ENCODE measurements at regions not wholly inside any gene's neighbourhood (a gene's known extent, or its start where the extent isn't known, plus 50 kb on each side); places are given as distances from the start of the nearest gene placed in this dataset.

DNA sequence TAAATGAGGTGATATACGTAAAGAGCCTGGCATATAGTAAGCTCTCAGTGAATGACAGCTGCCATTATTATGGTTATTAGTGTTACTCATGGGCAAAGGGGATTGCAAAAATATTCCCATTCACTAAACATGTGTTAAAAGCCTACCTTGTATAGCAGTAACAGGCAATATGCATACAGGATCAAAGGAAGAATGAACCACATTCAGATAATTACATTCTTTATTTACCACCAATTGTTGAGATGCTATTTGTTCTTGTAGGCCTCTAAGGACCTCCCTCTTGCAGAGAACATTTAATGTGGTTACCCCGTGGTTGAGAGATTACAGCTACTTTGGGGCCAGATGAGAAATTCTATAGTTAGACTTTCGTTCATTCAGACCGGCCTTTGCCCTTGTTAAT, 82.7 kb upstream of the DRD2 start:
- Histone ChIP-seq H3K27me3 (ENCODE audit: control insufficient read depth, insufficient read depth, low read length) (no peaks in the 10 kb centered on the region), H3K36me3 (ENCODE audit: control insufficient read depth, insufficient read depth, low read length) (no peaks in the 10 kb centered on the region), H3K4me1 (ENCODE audit: control insufficient read depth, insufficient read depth, low read length) (peaks cover 12% of the 10 kb centered on the region), H3K4me3 (ENCODE audit: low read depth in 2 of 2, low read length in 2 of 2) (no peak overlapping the region), H3K9me3 (ENCODE audit: control insufficient read depth, insufficient read depth, low read depth, low read length) (no peaks in the 10 kb centered on the region), H3K27ac (ENCODE audit: low read length) (no peak overlapping the region)
- intact Hi-C loops (cut with micrococcal nuclease; ENCODE audit: unreplicated experiment) (no loop called here), in situ Hi-C loops (cut with HindIII; ENCODE audit: low pct_unique_long_range_greater_than_20kb, low sequenced_read_pairs) (no loop called here)
- ChIA-PET CTCF (no interaction called here), POLR2A (no interaction called here)
- ATAC-seq (no peak), DNase-seq (ENCODE audit: low read depth, low spot score) (no peak)
- BruUV-seq (replicated peaks): no TSS peak
- TF ChIP-seq, protein P1, sequence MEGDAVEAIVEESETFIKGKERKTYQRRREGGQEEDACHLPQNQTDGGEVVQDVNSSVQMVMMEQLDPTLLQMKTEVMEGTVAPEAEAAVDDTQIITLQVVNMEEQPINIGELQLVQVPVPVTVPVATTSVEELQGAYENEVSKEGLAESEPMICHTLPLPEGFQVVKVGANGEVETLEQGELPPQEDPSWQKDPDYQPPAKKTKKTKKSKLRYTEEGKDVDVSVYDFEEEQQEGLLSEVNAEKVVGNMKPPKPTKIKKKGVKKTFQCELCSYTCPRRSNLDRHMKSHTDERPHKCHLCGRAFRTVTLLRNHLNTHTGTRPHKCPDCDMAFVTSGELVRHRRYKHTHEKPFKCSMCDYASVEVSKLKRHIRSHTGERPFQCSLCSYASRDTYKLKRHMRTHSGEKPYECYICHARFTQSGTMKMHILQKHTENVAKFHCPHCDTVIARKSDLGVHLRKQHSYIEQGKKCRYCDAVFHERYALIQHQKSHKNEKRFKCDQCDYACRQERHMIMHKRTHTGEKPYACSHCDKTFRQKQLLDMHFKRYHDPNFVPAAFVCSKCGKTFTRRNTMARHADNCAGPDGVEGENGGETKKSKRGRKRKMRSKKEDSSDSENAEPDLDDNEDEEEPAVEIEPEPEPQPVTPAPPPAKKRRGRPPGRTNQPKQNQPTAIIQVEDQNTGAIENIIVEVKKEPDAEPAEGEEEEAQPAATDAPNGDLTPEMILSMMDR (IDR thresholded peaks at IDR 0.05): no peak
- TF ChIP-seq TCF7L2 (IDR thresholded peaks at IDR 0.05; ENCODE audit: low read depth, low read length) (no peak), SIN3A (IDR thresholded peaks at IDR 0.05; ENCODE audit: borderline replicate concordance, insufficient read depth, low read depth, low read length) (no peak), POLR2AphosphoS5 (IDR thresholded peaks at IDR 0.05; ENCODE audit: low read depth, low read length) (no peak)
- TF ChIP-seq, protein P2, sequence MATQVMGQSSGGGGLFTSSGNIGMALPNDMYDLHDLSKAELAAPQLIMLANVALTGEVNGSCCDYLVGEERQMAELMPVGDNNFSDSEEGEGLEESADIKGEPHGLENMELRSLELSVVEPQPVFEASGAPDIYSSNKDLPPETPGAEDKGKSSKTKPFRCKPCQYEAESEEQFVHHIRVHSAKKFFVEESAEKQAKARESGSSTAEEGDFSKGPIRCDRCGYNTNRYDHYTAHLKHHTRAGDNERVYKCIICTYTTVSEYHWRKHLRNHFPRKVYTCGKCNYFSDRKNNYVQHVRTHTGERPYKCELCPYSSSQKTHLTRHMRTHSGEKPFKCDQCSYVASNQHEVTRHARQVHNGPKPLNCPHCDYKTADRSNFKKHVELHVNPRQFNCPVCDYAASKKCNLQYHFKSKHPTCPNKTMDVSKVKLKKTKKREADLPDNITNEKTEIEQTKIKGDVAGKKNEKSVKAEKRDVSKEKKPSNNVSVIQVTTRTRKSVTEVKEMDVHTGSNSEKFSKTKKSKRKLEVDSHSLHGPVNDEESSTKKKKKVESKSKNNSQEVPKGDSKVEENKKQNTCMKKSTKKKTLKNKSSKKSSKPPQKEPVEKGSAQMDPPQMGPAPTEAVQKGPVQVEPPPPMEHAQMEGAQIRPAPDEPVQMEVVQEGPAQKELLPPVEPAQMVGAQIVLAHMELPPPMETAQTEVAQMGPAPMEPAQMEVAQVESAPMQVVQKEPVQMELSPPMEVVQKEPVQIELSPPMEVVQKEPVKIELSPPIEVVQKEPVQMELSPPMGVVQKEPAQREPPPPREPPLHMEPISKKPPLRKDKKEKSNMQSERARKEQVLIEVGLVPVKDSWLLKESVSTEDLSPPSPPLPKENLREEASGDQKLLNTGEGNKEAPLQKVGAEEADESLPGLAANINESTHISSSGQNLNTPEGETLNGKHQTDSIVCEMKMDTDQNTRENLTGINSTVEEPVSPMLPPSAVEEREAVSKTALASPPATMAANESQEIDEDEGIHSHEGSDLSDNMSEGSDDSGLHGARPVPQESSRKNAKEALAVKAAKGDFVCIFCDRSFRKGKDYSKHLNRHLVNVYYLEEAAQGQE (IDR thresholded peaks at IDR 0.05; ENCODE audit: insufficient read depth in 1 of 2, low read depth in 2 of 2, low read length in 1 of 2): no peak

DNA sequence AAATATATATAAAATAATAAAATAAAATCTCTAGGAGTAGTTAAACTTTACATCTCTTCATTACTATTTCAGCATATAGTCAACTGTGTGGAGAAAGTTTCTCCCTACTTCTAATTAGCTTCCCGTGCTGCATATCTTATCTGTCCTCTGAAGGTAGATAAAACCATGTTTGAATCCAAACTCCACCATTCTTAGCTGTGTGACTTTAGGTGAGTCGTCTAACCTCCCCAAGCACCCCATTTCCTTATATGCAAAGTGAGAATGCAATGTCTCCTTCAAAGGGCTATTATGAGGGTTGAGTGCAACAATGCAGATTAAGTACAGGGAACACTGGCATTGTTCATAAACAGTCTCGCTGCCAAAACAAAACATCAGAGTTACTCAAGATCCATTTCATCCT, 80.8 kb upstream of the DRD2 start:
- intact Hi-C loops (cut with micrococcal nuclease; ENCODE audit: unreplicated experiment): no loop called here
- no peaks in the 10 kb centered on the region for H3K27me3 ChIP-seq (ENCODE audit: control insufficient read depth, insufficient read depth, low read length)
- CTCF ChIA-PET: no interaction called here
- no peak overlapping the region for H3K4me3 ChIP-seq (ENCODE audit: low read depth in 2 of 2, low read length in 2 of 2)
- H3K27ac ChIP-seq (ENCODE audit: low read length): no peak overlapping the region
- TF ChIP-seq, protein P2 (IDR thresholded peaks at IDR 0.05; ENCODE audit: insufficient read depth in 1 of 2, low read depth in 2 of 2, low read length in 1 of 2): no peak
- TF ChIP-seq POLR2AphosphoS5 (IDR thresholded peaks at IDR 0.05; ENCODE audit: low read depth, low read length) (no peak), SIN3A (IDR thresholded peaks at IDR 0.05; ENCODE audit: borderline replicate concordance, insufficient read depth, low read depth, low read length) (no peak), TCF7L2 (IDR thresholded peaks at IDR 0.05; ENCODE audit: low read depth, low read length) (no peak)
- TF ChIP-seq, protein P1 (IDR thresholded peaks at IDR 0.05): no peak
- in situ Hi-C loops (cut with HindIII; ENCODE audit: low pct_unique_long_range_greater_than_20kb, low sequenced_read_pairs): no loop called here
- peaks cover 12% of the 10 kb centered on the region for H3K4me1 ChIP-seq (ENCODE audit: control insufficient read depth, insufficient read depth, low read length)
- POLR2A ChIA-PET: no interaction called here
- DNase-seq (ENCODE audit: low read depth, low spot score) (no peak), ATAC-seq (no peak)
- H3K9me3 ChIP-seq (ENCODE audit: control insufficient read depth, insufficient read depth, low read depth, low read length): no peaks in the 10 kb centered on the region
- BruUV-seq (replicated peaks): no TSS peak
- H3K36me3 ChIP-seq (ENCODE audit: control insufficient read depth, insufficient read depth, low read length): no peaks in the 10 kb centered on the region
